NT2/D1 (cell line): ENCODE measurements at regions not wholly inside any gene's neighbourhood (a gene's known extent, or its start where the extent isn't known, plus 50 kb on each side); places are given as distances from the start of the nearest gene placed in this dataset.

Experiments
- SUZ12 ChIP-seq: IDR thresholded peaks from 2 replicates; pipeline ENCODE4 v1.6.1; 2011; ENCODE audit not compliant: insufficient read length, insufficient read depth; ENCODE audit errors: extremely low read depth
- ZNF274 ChIP-seq: IDR thresholded peaks from 2 replicates; pipeline ENCODE4 v1.6.1; 2011; ENCODE audit warnings: mild to moderate bottlenecking, low read depth, low read length

- no peak for TF ChIP-seq SUZ12
- no peak for TF ChIP-seq ZNF274
These were observed 107.6 kb upstream of the FAM9B start for GRCh38 chrX:9141496-9141895.
